ENCODE measurements at regions not wholly inside any gene's neighbourhood (a gene's known extent, or its start where the extent isn't known, plus 50 kb on each side); places are given as distances from the start of the nearest gene placed in this dataset.

GRCh38 chr1:94322696-94323095 lies 85.3 kb upstream of the ARHGAP29 start:
- no peak for TF ChIP-seq CTCF (IDR thresholded peaks at IDR 0.05 in 4 of 5, conservative IDR thresholded peaks at IDR 0.05 in 1 of 5)
- TF ChIP-seq POLR2A (IDR thresholded peaks at IDR 0.05): no peak

All from gastrocnemius medialis (tissue), 4 donors.